ENCODE measurements at regions not wholly inside any gene's neighbourhood (a gene's known extent, or its start where the extent isn't known, plus 50 kb on each side); places are given as distances from the start of the nearest gene placed in this dataset.

- no peak for TF ChIP-seq CTCF (IDR thresholded peaks at IDR 0.05; ENCODE audit: low read length)
- TF ChIP-seq EZH2 (IDR thresholded peaks at IDR 0.05; ENCODE audit: borderline replicate concordance, low read length), result no peak
Measured at GRCh38 chr12:131274061-131274460, 320.4 kb downstream of the ADGRD1 start.

Measured in OCI-LY1 (cell line).